Adrenal gland (tissue), 9 donors: ENCODE measurements at regions not wholly inside any gene's neighbourhood (a gene's known extent, or its start where the extent isn't known, plus 50 kb on each side); places are given as distances from the start of the nearest gene placed in this dataset.

Experiments used
- DNase-seq, 7 donors: peaks; one replicate each; pipeline ENCODE4 v3.0.0-alpha.2; 2019 to 2020
- H3K27ac ChIP-seq, 5 donors: fragments of 200-600 bp; sonication (generic) in 4 of 5; 1 replicate in 3 of 5; 2 replicates in 2 of 5; pipeline versions ENCODE4 v1.5.1 to v1.8.0; 2016 to 2020; ENCODE audit warnings: mild to moderate bottlenecking in 1 of 5
- H3K27me3 ChIP-seq: fragments of 200-600 bp; 2 replicates; pipeline ENCODE4 v1.8.0; 2021
- H3K36me3 ChIP-seq, 2 donors: fragments of 200-600 bp; replicated peaks in 1 of 2; 1 replicate in 1 of 2; 2 replicates in 1 of 2; pipeline versions ENCODE4 v1.5.1 to v1.8.0; 2018 to 2022
- H3K4me1 ChIP-seq, 2 donors: fragments of 200-600 bp; replicated peaks in 1 of 2; 1 replicate in 1 of 2; 2 replicates in 1 of 2; pipeline versions ENCODE4 v1.5.1 to v1.8.0; 2018 to 2021
- H3K4me3 ChIP-seq, 4 donors: fragments of 200-600 bp; sonication (generic) in 3 of 4; one replicate each; pipeline ENCODE4 v1.5.1; 2016 to 2018
- H3K9me3 ChIP-seq, 3 donors: fragments of 200-600 bp; sonication (generic) in 1 of 3; replicated peaks in 1 of 3; 1 replicate in 2 of 3; 2 replicates in 1 of 3; pipeline versions ENCODE4 v1.5.1 to v1.8.0; 2016 to 2021
- POLR2A ChIP-seq, 2 donors: fragments of 450-650 bp; IDR thresholded peaks; one replicate each; pipeline ENCODE4 v1.6.1; 2017; ENCODE audit warnings: antibody characterized with exemption in 2 of 2, mild to moderate bottlenecking in 2 of 2, moderate library complexity in 1 of 2
- WGBS, 4 donors: extraction: QIAGEN DNeasy Blood & Tissue Kit in 2 of 4; methylation state at CpG; one replicate each; pipeline versions ENCODE4 v1.1.5 to v1.1.7; 2013 to 2017; 5-methylcytosine and 5-hydroxymethylcytosine counted together
- intact Hi-C, 2 donors: fragments of 100-400 bp; cut with DNase I; formaldehyde crosslinking; loops; one replicate each; pipeline versions ENCODE4 v1.14.1 to v1.15.0; 2022 to 2023
- TF ChIP-seq, protein P1 (sequence below), 6 experiments: fragments of 450-650 bp in 4 of 6; fragments of 200-600 bp in 2 of 6; sonication (generic) in 1 of 6; IDR thresholded peaks; 1 replicate in 5 of 6; 2 replicates in 1 of 6; pipeline versions ENCODE4 v1.5.1 to v1.8.0; 2016 to 2021; ENCODE audit warnings: antibody characterized with exemption in 6 of 6, mild to moderate bottlenecking in 2 of 6, moderate library complexity in 1 of 6
- donor health status: healthy with polysubstance abuse.
- donor health status: Bipolar disorder and iron deficiency.
- donor health status: DM: yes; HTN: yes; CAD: no.
- donor health status: DM: no; HTN: no; CAD: no.
- donor health status: DM: no; HTN: no; CAD: no.

DNA sequence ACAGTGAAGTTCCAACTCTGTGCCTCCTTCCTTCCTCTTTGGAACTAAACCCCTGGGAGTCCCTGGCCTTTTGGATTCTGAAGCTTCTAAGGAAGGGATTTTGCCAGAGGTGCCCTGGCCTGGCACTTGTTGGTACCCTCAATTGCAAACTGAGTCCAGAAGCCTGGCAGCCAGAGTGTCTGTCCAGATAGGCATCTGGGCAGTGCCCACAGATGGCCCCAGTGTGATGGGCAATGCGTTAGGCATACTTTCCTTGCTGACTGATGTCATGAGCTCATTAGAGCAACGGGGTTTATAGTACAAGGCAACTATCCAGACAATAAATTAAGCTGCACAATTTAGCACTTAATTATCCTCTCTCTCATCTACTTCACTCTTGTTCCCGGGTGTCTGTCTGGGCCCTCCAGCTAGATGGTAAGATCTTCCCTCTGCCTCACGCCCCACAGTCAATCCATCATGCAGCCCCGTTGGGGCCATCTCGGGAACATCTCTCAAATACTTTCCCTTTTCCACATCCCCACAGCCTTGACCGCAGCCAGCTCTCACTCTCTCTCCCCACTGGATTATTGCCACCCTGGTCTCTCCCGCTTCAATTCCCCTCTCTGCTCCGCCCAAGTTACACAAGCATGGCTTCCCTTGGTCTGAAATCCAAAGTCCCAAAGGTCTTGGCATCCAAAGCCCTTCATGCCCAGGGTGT is 157.5 kb upstream of the SMIM23 start:
- Histone ChIP-seq H3K27ac (no peak overlapping the region), H3K27me3 (peaks cover 10% of the 10 kb centered on the region), H3K36me3 (no peaks in the 10 kb centered on the region), H3K4me3 (no peak overlapping the region), H3K4me1 (peaks cover 0 to 9% of the 10 kb centered on the region in 2 donors), H3K9me3 (no peaks in the 10 kb centered on the region)
- DNase-seq: no peak
- TF ChIP-seq POLR2A (IDR thresholded peaks at IDR 0.05): no peak
- TF ChIP-seq, protein P1, sequence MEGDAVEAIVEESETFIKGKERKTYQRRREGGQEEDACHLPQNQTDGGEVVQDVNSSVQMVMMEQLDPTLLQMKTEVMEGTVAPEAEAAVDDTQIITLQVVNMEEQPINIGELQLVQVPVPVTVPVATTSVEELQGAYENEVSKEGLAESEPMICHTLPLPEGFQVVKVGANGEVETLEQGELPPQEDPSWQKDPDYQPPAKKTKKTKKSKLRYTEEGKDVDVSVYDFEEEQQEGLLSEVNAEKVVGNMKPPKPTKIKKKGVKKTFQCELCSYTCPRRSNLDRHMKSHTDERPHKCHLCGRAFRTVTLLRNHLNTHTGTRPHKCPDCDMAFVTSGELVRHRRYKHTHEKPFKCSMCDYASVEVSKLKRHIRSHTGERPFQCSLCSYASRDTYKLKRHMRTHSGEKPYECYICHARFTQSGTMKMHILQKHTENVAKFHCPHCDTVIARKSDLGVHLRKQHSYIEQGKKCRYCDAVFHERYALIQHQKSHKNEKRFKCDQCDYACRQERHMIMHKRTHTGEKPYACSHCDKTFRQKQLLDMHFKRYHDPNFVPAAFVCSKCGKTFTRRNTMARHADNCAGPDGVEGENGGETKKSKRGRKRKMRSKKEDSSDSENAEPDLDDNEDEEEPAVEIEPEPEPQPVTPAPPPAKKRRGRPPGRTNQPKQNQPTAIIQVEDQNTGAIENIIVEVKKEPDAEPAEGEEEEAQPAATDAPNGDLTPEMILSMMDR (IDR thresholded peaks at IDR 0.05): no peak
- intact Hi-C loops: loop anchor here in 1 of 2 donors (10.0 kb wide), 2 partner anchors 203 to 207 kb away; no protein-coding TSS in a partner anchor
- whole genome bisulfite sequencing, 4 donors: 61 to 67% (median 66%) methylated on average over 9 of the region's 9 CpGs

DNA sequence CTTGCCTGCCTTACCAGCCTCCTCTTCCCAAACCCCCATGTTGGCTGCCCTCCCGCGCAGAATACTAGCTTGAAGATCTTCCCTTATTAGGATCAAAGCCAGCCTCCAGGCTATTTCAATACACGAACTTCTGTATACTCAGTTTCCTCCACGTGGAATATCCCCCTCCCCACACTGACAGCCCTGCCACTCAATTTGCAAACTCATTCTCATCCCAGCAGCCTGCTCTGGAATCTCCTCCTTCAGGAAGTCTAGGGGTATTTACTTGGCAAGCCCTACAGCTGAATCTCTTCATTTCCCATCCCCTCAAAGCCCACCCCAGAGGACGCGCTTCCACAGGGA is 157.0 kb upstream of the SMIM23 start:
- WGBS, 4 donors: 59 to 61% (median 60%) methylated on average over 6 of the region's 6 CpGs
- H3K36me3 ChIP-seq: no peaks in the 10 kb centered on the region
- peaks cover 10% of the 10 kb centered on the region for H3K27me3 ChIP-seq
- intact Hi-C loops: loop anchor here in 1 of 2 donors (10.0 kb wide), 2 partner anchors 204 to 206 kb away; no protein-coding TSS in a partner anchor
- H3K27ac ChIP-seq: no peak overlapping the region
- no peak overlapping the region for H3K4me3 ChIP-seq
- no peaks in the 10 kb centered on the region for H3K9me3 ChIP-seq
- H3K4me1 ChIP-seq: peaks cover 0 to 9% of the 10 kb centered on the region in 2 donors
- DNase-seq: no peak
- TF ChIP-seq, protein P1 (IDR thresholded peaks at IDR 0.05): no peak

DNA sequence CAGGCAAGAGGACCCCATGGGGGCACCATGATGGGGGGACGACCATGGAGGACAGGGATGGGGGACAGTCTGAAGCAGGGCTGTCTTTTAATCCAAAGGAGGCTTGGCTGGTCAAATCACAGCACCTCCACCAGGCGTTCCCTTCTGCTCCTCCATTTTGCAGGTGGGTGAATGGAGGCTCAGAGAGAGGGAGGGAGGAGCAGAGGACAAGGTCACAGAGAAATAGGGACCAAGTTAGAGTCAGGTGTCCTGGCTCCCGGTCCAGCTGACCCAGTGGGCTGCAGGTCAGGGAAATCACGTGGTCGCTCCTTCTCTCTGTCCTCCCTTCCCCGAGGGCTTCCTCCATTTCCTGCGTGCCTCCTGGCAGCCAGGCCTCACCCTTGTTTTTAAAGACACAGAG is 156.4 kb upstream of the SMIM23 start:
- TF ChIP-seq POLR2A (IDR thresholded peaks at IDR 0.05): no peak
- TF ChIP-seq, protein P1 (IDR thresholded peaks at IDR 0.05): no peak
- peaks cover 0 to 9% of the 10 kb centered on the region in 2 donors for H3K4me1 ChIP-seq
- H3K27me3 ChIP-seq: peaks cover 10% of the 10 kb centered on the region
- 38 to 50% (median 48%) methylated on average over 6 to 7 of the region's 7 CpGs for WGBS, 4 donors
- H3K4me3 ChIP-seq: no peak overlapping the region
- no peak for DNase-seq
- H3K27ac ChIP-seq: no peak overlapping the region
- H3K9me3 ChIP-seq: no peaks in the 10 kb centered on the region
- H3K36me3 ChIP-seq: no peaks in the 10 kb centered on the region
- intact Hi-C loops: loop anchor here in 1 of 2 donors (10.0 kb wide), 2 partner anchors 204 to 206 kb away; no protein-coding TSS in a partner anchor

DNA sequence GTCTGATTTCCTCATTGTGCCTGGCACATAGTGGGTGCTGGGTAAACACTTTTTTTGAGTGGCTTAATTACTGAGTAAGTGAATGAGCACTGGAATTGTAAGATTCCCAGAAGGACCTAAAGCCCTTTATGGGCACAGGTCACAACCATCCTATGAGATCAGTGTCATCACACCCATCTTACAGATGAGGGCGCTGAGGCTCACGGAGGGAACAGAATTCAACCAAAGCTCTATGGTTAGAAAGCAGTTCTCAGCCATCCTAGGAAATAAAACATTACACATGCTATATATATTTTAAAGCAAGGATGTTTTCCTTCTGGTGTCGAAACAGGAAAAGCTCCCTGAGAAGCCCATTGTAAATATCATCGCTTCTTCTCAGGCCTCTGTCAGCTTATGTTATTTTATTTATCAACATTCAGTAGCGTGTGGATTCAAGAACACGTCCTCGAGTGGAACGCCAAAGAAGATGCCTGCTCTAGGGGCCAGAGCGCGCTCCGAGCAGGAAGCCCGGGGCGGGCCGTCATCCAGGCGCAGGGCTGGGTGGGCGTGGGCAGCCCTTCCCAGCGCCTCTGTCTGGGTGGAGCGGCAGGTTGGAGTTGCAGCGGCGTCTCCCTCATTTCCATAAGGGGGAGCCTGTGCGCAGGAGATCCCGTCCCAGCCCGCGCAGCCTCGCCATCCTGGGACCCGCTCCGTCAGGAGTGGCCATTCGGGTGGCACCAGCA is 155.8 kb upstream of the SMIM23 start:
- Histone ChIP-seq H3K36me3 (no peaks in the 10 kb centered on the region), H3K9me3 (no peaks in the 10 kb centered on the region), H3K27me3 (peaks cover 10% of the 10 kb centered on the region), H3K27ac (no peak overlapping the region), H3K4me1 (peaks cover 0 to 9% of the 10 kb centered on the region in 2 donors), H3K4me3 (no peak overlapping the region)
- TF ChIP-seq POLR2A (IDR thresholded peaks at IDR 0.05): no peak
- TF ChIP-seq, protein P1 (IDR thresholded peaks at IDR 0.05): peak in 3 of 6 experiments; percentile 18 to 44 (median 25)
- DNase-seq: peak in 5 of 7 donors; percentile 23 to 59 (median 33)
- WGBS, 4 donors: 6 to 26% (median 9%) methylated on average over 8 to 28 of the region's 28 CpGs
- intact Hi-C loops: loop anchor here in 1 of 2 donors (10.0 kb wide), 2 partner anchors 205 kb away; no protein-coding TSS in a partner anchor
